ENCODE measurements at regions not wholly inside any gene's neighbourhood (a gene's known extent, or its start where the extent isn't known, plus 50 kb on each side); places are given as distances from the start of the nearest gene placed in this dataset.

DNA sequence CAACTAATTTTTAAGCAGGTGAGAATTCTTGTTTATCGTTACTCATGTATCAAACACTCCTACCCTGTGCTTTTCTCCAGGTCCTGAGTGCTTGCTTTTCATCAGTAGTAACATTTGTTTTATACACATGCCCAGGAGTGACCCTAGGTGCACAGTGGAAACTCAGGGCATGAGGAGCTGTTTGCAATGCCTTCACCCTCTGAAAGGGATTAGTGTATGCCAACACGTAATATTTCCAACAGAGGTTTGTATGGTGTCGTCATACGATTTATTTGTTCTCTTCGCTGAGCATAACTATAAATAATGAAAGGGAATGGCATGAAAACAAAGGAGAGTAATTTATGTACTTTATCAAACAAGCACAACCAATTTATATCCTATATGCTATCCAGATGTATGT is 537.4 kb upstream of the MMS22L start:
- DNase-seq = no peak

GRCh38 chr6:97822632-97823031 is 539.6 kb upstream of the MMS22L start:
- no peak for DNase-seq

DNA sequence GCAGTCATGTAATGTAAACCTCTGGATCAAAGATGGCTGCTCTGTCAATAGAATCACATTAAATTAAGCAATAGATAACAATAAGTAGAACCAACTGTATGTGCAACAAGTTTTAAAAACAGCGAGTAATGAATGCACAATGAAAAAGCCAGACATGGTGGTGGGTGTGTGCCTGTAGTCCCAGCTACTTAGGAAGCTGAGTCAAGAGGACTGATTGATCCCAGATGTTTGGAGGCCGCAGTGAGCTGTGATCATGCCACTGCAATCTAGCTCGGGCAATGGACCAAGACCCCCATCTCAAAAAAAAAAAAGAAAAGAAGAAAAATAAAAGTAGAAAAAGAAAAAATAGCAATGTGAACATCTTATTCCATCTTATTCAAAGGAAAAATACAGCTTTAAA is 558.7 kb upstream of the MMS22L start:
- no peak for DNase-seq

GRCh38 chr6:97842521-97842920 is 559.5 kb upstream of the MMS22L start:
- no peak for DNase-seq

GRCh38 chr6:97849390-97849789 is 566.4 kb upstream of the MMS22L start:
- no peak for DNase-seq

- no peak for DNase-seq
Measured at GRCh38 chr6:97850458-97851212, 567.6 kb upstream of the MMS22L start.

- no peak for DNase-seq
Measured at GRCh38 chr6:97863697-97864096, 580.7 kb upstream of the MMS22L start.

- no peak for DNase-seq
Measured at GRCh38 chr6:97864366-97864765, 581.4 kb upstream of the MMS22L start.

GRCh38 chr6:97864826-97865225 is 581.8 kb upstream of the MMS22L start:
- DNase-seq = no peak

DNA sequence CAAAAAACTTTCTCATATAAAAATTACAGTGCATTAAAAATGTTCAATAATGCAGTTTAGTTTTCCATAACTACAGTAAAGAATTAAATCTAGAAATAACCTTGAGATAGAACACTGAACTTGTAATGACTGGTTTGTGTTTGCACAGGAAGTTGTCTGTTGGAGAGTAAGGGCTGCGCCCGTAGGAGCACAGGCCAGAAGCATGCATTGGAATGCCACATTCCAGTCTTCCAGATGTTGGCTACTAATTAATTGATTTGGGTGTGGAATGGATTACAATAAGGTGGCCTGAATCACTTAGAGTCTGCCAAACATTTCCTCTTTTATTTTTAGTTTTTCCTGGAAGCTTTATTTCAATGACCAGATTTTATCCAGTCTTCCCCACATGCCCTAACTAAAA is 582.6 kb upstream of the MMS22L start:
- DNase-seq = no peak

DNA sequence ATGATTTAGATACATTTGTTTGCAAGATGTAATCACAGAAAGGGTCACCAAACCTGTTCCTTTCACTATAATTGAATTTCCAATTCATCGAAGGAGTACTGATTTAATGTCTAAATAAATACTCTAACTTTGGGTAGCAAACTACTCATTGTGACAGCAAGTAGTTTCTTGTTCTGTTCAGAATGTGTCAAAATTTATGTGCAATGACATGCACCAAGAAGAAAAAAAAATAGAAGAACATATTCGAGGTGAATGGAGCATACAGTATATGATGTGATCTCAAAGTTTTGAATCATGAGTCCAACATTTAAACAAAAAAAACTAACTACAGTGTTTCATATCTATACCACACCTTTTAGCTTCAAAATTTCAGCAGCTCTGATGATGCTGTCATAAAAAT is 583.6 kb upstream of the MMS22L start:
- DNase-seq = no peak

- no peak for DNase-seq
Measured at GRCh38 chr6:97867177-97867576, 584.2 kb upstream of the MMS22L start.

- DNase-seq = no peak
Measured at GRCh38 chr6:97870273-97870672, 587.3 kb upstream of the MMS22L start.

- DNase-seq = no peak
Measured at GRCh38 chr6:97876711-97877110, 593.7 kb upstream of the MMS22L start.

GRCh38 chr6:97882755-97883154 is 599.7 kb upstream of the MMS22L start:
- no peak for DNase-seq

GRCh38 chr6:97885325-97885724 is 602.3 kb upstream of the MMS22L start:
- no peak for DNase-seq

GRCh38 chr6:97885828-97886227 is 602.8 kb upstream of the MMS22L start:
- DNase-seq = no peak

DNA sequence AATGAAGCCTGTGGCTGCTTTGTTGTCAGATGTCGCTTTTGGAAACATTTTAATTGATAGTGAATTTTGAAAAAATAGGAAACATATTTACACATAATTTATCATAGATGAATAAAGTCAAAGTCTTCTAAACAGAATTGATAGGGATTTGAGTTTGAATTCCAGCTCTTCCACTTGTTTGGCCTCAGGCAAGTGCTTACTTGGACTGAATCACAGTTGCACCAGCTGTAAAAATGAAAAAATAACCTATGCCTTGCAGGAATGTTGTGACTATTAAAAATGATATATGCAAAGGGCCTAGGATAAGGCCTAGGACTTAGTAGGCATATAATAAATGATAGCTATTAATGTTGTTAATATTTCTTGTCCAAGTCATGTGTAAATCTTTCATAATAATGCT is 618.5 kb upstream of the MMS22L start:
- DNase-seq = no peak

DNA sequence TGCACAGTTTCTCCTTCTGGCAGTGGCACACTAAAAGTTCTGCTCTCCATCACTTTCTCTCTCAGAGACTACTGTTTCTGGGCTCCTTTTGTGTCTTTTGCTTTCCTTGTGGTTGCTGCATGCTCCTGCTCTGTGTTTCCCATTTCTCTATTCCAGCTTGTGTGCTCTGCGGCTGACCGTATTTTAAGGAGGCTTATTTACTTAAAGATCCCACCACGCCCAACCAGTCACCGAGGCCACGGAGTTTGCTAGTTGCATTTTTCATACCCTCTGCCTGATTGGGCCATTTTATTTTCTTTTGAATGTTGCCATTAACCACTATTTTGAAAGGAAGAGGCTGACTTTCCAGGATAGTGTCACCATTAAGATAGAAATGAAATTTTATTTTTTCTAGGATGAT is 626.4 kb upstream of the MMS22L start:
- DNase-seq = no peak

DNA sequence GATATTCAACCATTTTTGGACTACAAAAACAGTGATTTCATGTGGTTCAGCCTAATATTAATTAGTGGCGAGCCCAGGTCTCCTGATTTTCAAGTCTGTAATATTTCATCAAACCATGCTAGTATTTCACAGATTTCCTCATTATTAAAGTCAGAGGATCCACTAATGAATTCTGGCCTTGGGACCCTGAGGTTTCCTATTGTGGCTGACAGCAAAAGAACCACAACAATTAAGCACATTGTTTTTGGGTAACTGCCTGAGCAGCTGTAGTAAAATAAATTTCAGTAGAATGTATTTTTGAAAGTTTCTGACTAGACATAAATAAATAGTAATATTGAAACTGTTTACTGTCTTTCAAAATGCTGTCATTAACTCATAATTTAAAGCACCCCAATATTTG is 630.7 kb upstream of the MMS22L start:
- DNase-seq = no peak

GRCh38 chr6:97914912-97915311 is 631.9 kb upstream of the MMS22L start:
- DNase-seq = no peak

- DNase-seq = no peak
Measured at GRCh38 chr6:97915537-97915936, 632.5 kb upstream of the MMS22L start.

DNA sequence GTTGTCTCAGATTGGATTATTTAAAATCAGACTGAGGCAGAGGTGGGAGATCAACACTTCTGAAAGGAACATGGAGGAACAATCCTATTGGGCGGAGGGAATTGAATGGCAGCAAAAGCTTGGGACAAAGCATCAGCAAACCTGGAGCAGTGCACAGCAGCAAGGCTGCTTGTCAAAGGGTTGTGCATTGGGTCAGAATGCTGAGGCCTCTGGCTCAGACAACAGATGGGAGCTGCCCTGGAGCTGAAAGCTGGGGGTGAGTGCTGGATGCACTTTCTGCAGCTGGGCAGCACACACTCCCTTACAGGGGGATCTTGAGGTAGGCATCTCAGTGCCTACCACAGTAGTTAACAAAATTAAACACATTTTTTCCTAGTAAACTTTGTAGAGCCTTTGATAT is 634.4 kb upstream of the MMS22L start:
- no peak for DNase-seq

DNA sequence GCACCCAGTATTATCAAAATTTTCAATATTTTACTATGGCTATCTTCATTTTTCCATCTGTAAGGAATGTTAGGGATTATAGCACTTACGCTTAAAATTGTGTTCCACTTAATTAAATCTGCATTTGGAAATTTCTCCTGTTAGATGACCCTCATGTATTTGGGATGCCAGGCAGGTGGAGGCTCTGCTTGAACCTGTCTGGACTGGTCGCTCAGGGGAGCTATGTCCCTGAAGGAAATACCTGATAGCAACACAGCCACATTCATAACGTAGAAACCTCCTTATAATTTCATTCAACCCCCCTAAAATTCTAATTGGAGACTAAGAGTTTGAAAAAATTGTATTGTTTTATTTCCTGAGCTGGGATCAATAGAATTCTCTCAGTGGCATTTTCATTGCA is 636.0 kb upstream of the MMS22L start:
- no peak for DNase-seq

DNA sequence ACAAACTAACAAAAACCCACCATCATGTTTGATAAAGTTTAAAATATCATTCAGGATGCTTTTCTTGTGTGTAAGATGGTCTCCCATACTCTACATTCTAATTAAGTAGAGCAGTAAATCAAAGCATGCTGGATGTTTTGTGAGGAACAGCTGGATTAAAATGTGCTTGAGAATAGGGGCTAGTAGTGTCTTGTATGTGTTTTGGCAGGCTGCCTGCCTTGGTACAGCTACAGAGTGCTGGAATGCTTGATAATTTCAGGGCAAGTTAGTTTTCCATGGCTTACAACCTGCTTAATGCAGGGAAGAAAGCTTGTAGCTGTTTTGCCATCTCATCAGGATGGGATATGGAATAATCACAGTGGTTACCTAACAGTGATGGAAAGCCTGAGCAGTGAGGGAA is 636.6 kb upstream of the MMS22L start:
- DNase-seq = no peak

GRCh38 chr6:97923249-97923648 is 640.2 kb upstream of the MMS22L start:
- no peak for DNase-seq

Measured in CD4-positive, alpha-beta T cell treated with Interferon gamma for 1 hour (primary cell).